ENCODE measurements at regions not wholly inside any gene's neighbourhood (a gene's known extent, or its start where the extent isn't known, plus 50 kb on each side); places are given as distances from the start of the nearest gene placed in this dataset.

- DNase-seq (ENCODE audit: low read depth, low spot score), result no peak
These were observed 177.4 kb upstream of the NRIP1 start for GRCh38 chr21:15241997-15242736.

- no peak for DNase-seq (ENCODE audit: low read depth, low spot score)
These were observed 178.1 kb upstream of the NRIP1 start for GRCh38 chr21:15242906-15243305.

- no peak for DNase-seq (ENCODE audit: low read depth, low spot score)
These were observed 178.6 kb upstream of the NRIP1 start for GRCh38 chr21:15243406-15243805.

GRCh38 chr21:15247613-15248012 is 182.8 kb upstream of the NRIP1 start:
- no peak for DNase-seq (ENCODE audit: low read depth, low spot score)

- DNase-seq (ENCODE audit: low read depth, low spot score), result no peak
These were observed 184.6 kb upstream of the NRIP1 start for GRCh38 chr21:15249285-15249993.

- DNase-seq (ENCODE audit: low read depth, low spot score), result no peak
These were observed 185.6 kb upstream of the NRIP1 start for GRCh38 chr21:15250384-15250783.

GRCh38 chr21:15252431-15252830 is 187.6 kb upstream of the NRIP1 start:
- no peak for DNase-seq (ENCODE audit: low read depth, low spot score)

- no peak for DNase-seq (ENCODE audit: low read depth, low spot score)
These were observed 189.3 kb upstream of the NRIP1 start for GRCh38 chr21:15254111-15254510.

GRCh38 chr21:15255261-15255660 is 190.5 kb upstream of the NRIP1 start:
- no peak for DNase-seq (ENCODE audit: low read depth, low spot score)

- DNase-seq (ENCODE audit: low read depth, low spot score), result no peak
These were observed 191.0 kb upstream of the NRIP1 start for GRCh38 chr21:15255763-15256162.

- DNase-seq (ENCODE audit: low read depth, low spot score), result no peak
These were observed 192.2 kb upstream of the NRIP1 start for GRCh38 chr21:15256996-15257395.

GRCh38 chr21:15257646-15258045 is 192.8 kb upstream of the NRIP1 start:
- no peak for DNase-seq (ENCODE audit: low read depth, low spot score)

- no peak for DNase-seq (ENCODE audit: low read depth, low spot score)
These were observed 195.0 kb upstream of the NRIP1 start for GRCh38 chr21:15259824-15260223.

- DNase-seq (ENCODE audit: low read depth, low spot score), result no peak
These were observed 195.8 kb upstream of the NRIP1 start for GRCh38 chr21:15260604-15261003.

- DNase-seq (ENCODE audit: low read depth, low spot score), result no peak
These were observed 199.4 kb upstream of the NRIP1 start for GRCh38 chr21:15264084-15264665.

GRCh38 chr21:15272171-15272570 is 207.4 kb upstream of the NRIP1 start:
- DNase-seq (ENCODE audit: low read depth, low spot score), result no peak

GRCh38 chr21:15272591-15272990 is 207.8 kb upstream of the NRIP1 start:
- DNase-seq (ENCODE audit: low read depth, low spot score), result no peak

- no peak for DNase-seq (ENCODE audit: low read depth, low spot score)
These were observed 208.4 kb upstream of the NRIP1 start for GRCh38 chr21:15273244-15273643.

- no peak for DNase-seq (ENCODE audit: low read depth, low spot score)
These were observed 210.1 kb upstream of the NRIP1 start for GRCh38 chr21:15274701-15275485.

GRCh38 chr21:15275615-15276235 is 210.9 kb upstream of the NRIP1 start:
- no peak for DNase-seq (ENCODE audit: low read depth, low spot score)

GRCh38 chr21:15276243-15276642 is 211.4 kb upstream of the NRIP1 start:
- no peak for DNase-seq (ENCODE audit: low read depth, low spot score)
